ENCODE measurements at regions not wholly inside any gene's neighbourhood (a gene's known extent, or its start where the extent isn't known, plus 50 kb on each side); places are given as distances from the start of the nearest gene placed in this dataset.

- Histone ChIP-seq H3K4me1 (ENCODE audit: control insufficient read depth, insufficient read depth, low read length) (no peaks in the 10 kb centered on the region), H3K27ac (ENCODE audit: control insufficient read depth, insufficient read depth) (no peak overlapping the region), H3K4me2 (ENCODE audit: control insufficient read depth, insufficient read depth) (no peak overlapping the region), H3K27me3 (replicated peaks in 1 of 2; ENCODE audit: control insufficient read depth in 2 of 2, insufficient read depth in 2 of 2, low read length in 1 of 2) (no peaks in the 10 kb centered on the region), H2AFZ (ENCODE audit: control insufficient read depth, low read depth, low read length) (no peak overlapping the region), H3K9ac (ENCODE audit: control insufficient read depth, insufficient read depth, low read length) (no peak overlapping the region), H3K79me2 (ENCODE audit: control insufficient read depth, insufficient read depth, low read length) (peaks cover 2% of the 10 kb centered on the region), H3K4me3 (no peak overlapping the region), H4K20me1 (ENCODE audit: control insufficient read depth, insufficient read depth) (no peaks in the 10 kb centered on the region), H3K9me3 (replicated peaks; ENCODE audit: control insufficient read depth, insufficient read depth, low read length) (no peaks in the 10 kb centered on the region), H3K36me3 (ENCODE audit: control insufficient read depth in 2 of 2, insufficient read depth in 2 of 2, low read length in 1 of 2) (no peaks in the 10 kb centered on the region)
- intact Hi-C loops (cut with micrococcal nuclease; ENCODE audit: unreplicated experiment) (no loop called here), in situ Hi-C loops (cut with MboI) (no loop called here)
- ChIA-PET POLR2A (no interaction called here), SMC1A (ENCODE audit: uncharacterized antibody, unreplicated experiment) (no interaction called here), CTCF (no interaction called here), RAD21 (ENCODE audit: unreplicated experiment) (no interaction called here)
- no peak for ATAC-seq
- DNase-seq (ENCODE audit: low read depth, low spot score) = no peak
- TF ChIP-seq CREB1 (IDR thresholded peaks at IDR 0.05; ENCODE audit: low read depth) (no peak), MEF2A (IDR thresholded peaks at IDR 0.05; ENCODE audit: insufficient read depth, low read depth, low read length) (no peak), POLR2AphosphoS2 (IDR thresholded peaks at IDR 0.05; ENCODE audit: low read depth, low read length) (no peak), CTCF (IDR thresholded peaks at IDR 0.05 in 2 of 3, conservative IDR thresholded peaks at IDR 0.05 in 1 of 3; ENCODE audit: control insufficient read depth in 2 of 3, extremely low read depth in 1 of 3, insufficient read depth in 1 of 3, low read depth in 3 of 3, low read length in 3 of 3) (no peak), NFYB (IDR thresholded peaks at IDR 0.05; ENCODE audit: insufficient read depth, low read depth, low read length) (no peak), ZNF622 (IDR thresholded peaks at IDR 0.05) (no peak)
- BruUV-seq (replicated peaks) = no TSS peak
- 61% methylated on average over 4 of the region's 4 CpGs for WGBS (ENCODE audit: insufficient coverage, insufficient replicate concordance, low lambda C conversion rate, missing lambda C conversion rate)
- FAIRE-seq = no peak
These were observed 593.6 kb downstream of the MTRR start for GRCh38 chr5:8462565-8462964.

- Histone ChIP-seq H2AFZ (ENCODE audit: control insufficient read depth, low read depth, low read length) (no peak overlapping the region), H3K4me3 (no peak overlapping the region), H3K27ac (ENCODE audit: control insufficient read depth, insufficient read depth) (no peak overlapping the region), H3K36me3 (ENCODE audit: control insufficient read depth in 2 of 2, insufficient read depth in 2 of 2, low read length in 1 of 2) (no peaks in the 10 kb centered on the region), H3K79me2 (ENCODE audit: control insufficient read depth, insufficient read depth, low read length) (no peaks in the 10 kb centered on the region), H3K9ac (ENCODE audit: control insufficient read depth, insufficient read depth, low read length) (no peak overlapping the region), H3K4me1 (ENCODE audit: control insufficient read depth, insufficient read depth, low read length) (no peaks in the 10 kb centered on the region), H4K20me1 (ENCODE audit: control insufficient read depth, insufficient read depth) (no peaks in the 10 kb centered on the region), H3K27me3 (replicated peaks in 1 of 2; ENCODE audit: control insufficient read depth in 2 of 2, insufficient read depth in 2 of 2, low read length in 1 of 2) (no peaks in the 10 kb centered on the region), H3K4me2 (ENCODE audit: control insufficient read depth, insufficient read depth) (no peak overlapping the region), H3K9me3 (replicated peaks; ENCODE audit: control insufficient read depth, insufficient read depth, low read length) (no peaks in the 10 kb centered on the region; the same call in 2 of the 3 replicates)
- no TSS peak for BruUV-seq (replicated peaks)
- intact Hi-C loops (cut with micrococcal nuclease; ENCODE audit: unreplicated experiment) = no loop called here
- in situ Hi-C loops (cut with MboI) = no loop called here
- CTCF ChIA-PET = no interaction called here
- WGBS (ENCODE audit: insufficient coverage, insufficient replicate concordance, low lambda C conversion rate, missing lambda C conversion rate) = 68% methylated on average over 4 of the region's 4 CpGs
- TF ChIP-seq ZBTB40 (IDR thresholded peaks at IDR 0.05; ENCODE audit: borderline replicate concordance) (no peak), CBX5 (IDR thresholded peaks at IDR 0.05; ENCODE audit: low read depth) (0 out of 2 replicates have a peak, but pooled peaks have one; percentile 36)
- RAD21 ChIA-PET (ENCODE audit: unreplicated experiment) = no interaction called here
- SMC1A ChIA-PET (ENCODE audit: uncharacterized antibody, unreplicated experiment) = no interaction called here
- FAIRE-seq = no peak
- ATAC-seq = no peak
- no peak for DNase-seq (ENCODE audit: low read depth, low spot score)
- POLR2A ChIA-PET = no interaction called here
These were observed 601.5 kb downstream of the MTRR start for GRCh38 chr5:8470489-8470888.

All from GM12878 (cell line).